SK-N-SH (cell line): ENCODE measurements at regions not wholly inside any gene's neighbourhood (a gene's known extent, or its start where the extent isn't known, plus 50 kb on each side); places are given as distances from the start of the nearest gene placed in this dataset.

Source experiments
- CTCF ChIA-PET: fragments of 300-600, 350-600 bp; formaldehyde crosslinking; extraction: SDS; loops from one replicate; lab custom pipeline; 2021; lab: Yijun Ruan, JAX
- POLR2A ChIA-PET: fragments of 350-600 bp; sonication (Branson Sonifier 250); formaldehyde crosslinking; extraction: SDS; loops from one replicate; lab custom pipeline; 2020; ENCODE audit warnings: antibody characterized with exemption, inconsistent platforms; lab: Yijun Ruan, JAX
- DNase-seq: peaks from one replicate; pipeline ENCODE4 v3.0.0; 2012
- H2AFZ ChIP-seq: fragments of 200-600 bp; sonication (generic); 2 replicates; pipeline ENCODE4 v1.8.1; 2016; ENCODE audit warnings: antibody characterized with exemption, mild to moderate bottlenecking, low read depth
- H3F3A ChIP-seq: fragments of 200-600 bp; sonication (generic); replicated peaks from 2 replicates; pipeline ENCODE3; 2016; ENCODE audit warnings: antibody characterized with exemption, mild to moderate bottlenecking; ENCODE audit not compliant: insufficient read depth
- H3K27ac ChIP-seq, 2 experiments: fragments of 200-500 bp in 1 of 2; fragments of 200-600 bp in 1 of 2; sonication (Bioruptor generic) in 1 of 2; sonication (generic), shearing (Covaris generic) in 1 of 2; 2 replicates each; pipeline versions ENCODE4 v1.5.1 to v1.6.1; 2014 to 2016; ENCODE audit warnings: low read depth in 2 of 2, inconsistent platforms in 1 of 2, low read length in 1 of 2, mild to moderate bottlenecking in 1 of 2, mixed read lengths in 1 of 2
- H3K27me3 ChIP-seq: fragments of 200-600 bp; sonication (generic), shearing (Covaris generic); 2 replicates; pipeline ENCODE4 v1.6.1; 2016; ENCODE audit warnings: mixed run types; ENCODE audit not compliant: insufficient read depth
- H3K36me3 ChIP-seq, 2 experiments: fragments of 200-500 bp in 1 of 2; fragments of 200-600 bp in 1 of 2; sonication (Bioruptor generic) in 1 of 2; sonication (generic) in 1 of 2; replicated peaks in 1 of 2; 2 replicates each; pipeline versions ENCODE3 to v1.5.1; 2014 to 2016; ENCODE audit warnings: low read length in 1 of 2, mild to moderate bottlenecking in 1 of 2; ENCODE audit not compliant: insufficient read depth in 2 of 2, control insufficient read depth in 1 of 2
- H3K4me1 ChIP-seq, 2 experiments: fragments of 200-500 bp in 1 of 2; fragments of 200-600 bp in 1 of 2; sonication (Bioruptor generic) in 1 of 2; sonication (generic), shearing (Covaris generic) in 1 of 2; 2 replicates each; pipeline versions ENCODE4 v1.5.1 to v1.6.1; 2014 to 2016; ENCODE audit warnings: low read depth in 1 of 2, low read length in 1 of 2, mixed run types in 1 of 2; ENCODE audit not compliant: insufficient read depth in 2 of 2, control insufficient read depth in 1 of 2
- H3K4me2 ChIP-seq: fragments of 200-600 bp; sonication (generic), shearing (Covaris generic); 2 replicates; pipeline ENCODE4 v1.6.1; 2017; ENCODE audit warnings: mixed run types
- H3K4me3 ChIP-seq, 2 experiments: fragments of 200-500 bp in 1 of 2; fragments of 200-600 bp in 1 of 2; sonication (Bioruptor generic) in 1 of 2; sonication (generic), shearing (Covaris generic) in 1 of 2; 2 replicates each; pipeline versions ENCODE4 v1.5.1 to v1.8.1; 2014 to 2016; ENCODE audit warnings: low read depth in 2 of 2, inconsistent platforms in 1 of 2, low read length in 1 of 2, mild to moderate bottlenecking in 1 of 2, mixed read lengths in 1 of 2, moderate library complexity in 1 of 2
- H3K79me2 ChIP-seq: fragments of 200-600 bp; sonication (generic); 2 replicates; pipeline ENCODE4 v1.8.1; 2017; ENCODE audit warnings: mild to moderate bottlenecking; ENCODE audit not compliant: insufficient read depth
- H3K9ac ChIP-seq: fragments of 200-600 bp; sonication (generic); 2 replicates; pipeline ENCODE4 v1.6.1; 2017; ENCODE audit warnings: mixed run types
- H3K9me2 ChIP-seq: fragments of 200-600 bp; sonication (generic); 2 replicates; pipeline ENCODE4 v1.6.1; 2017; ENCODE audit warnings: mixed run types
- H3K9me3 ChIP-seq: fragments of 200-600 bp; sonication (generic); 2 replicates; pipeline ENCODE4 v1.6.1; 2017; ENCODE audit warnings: mixed run types, mild to moderate bottlenecking, moderate library complexity
- H4K20me1 ChIP-seq: fragments of 200-600 bp; sonication (generic); 2 replicates; pipeline ENCODE4 v1.6.1; 2017; ENCODE audit warnings: mild to moderate bottlenecking, mixed run types; ENCODE audit not compliant: insufficient read depth
- CHD2 ChIP-seq: fragments of 150-350 bp; IDR thresholded peaks from 2 replicates; pipeline ENCODE4 v1.6.1; 2018; ENCODE audit warnings: low read length; ENCODE audit not compliant: partially characterized antibody
- FOSL2 ChIP-seq: IDR thresholded peaks from 2 replicates; pipeline ENCODE4 v1.4.0; 2012; ENCODE audit warnings: low read depth, mild to moderate bottlenecking, moderate library complexity, borderline replicate concordance
- FOXM1 ChIP-seq: IDR thresholded peaks from 2 replicates; pipeline ENCODE4 v1.4.0; 2012; ENCODE audit warnings: low read depth, mild to moderate bottlenecking
- GATA2 ChIP-seq: sonication (generic); formaldehyde crosslinking; IDR thresholded peaks from 2 replicates; pipeline ENCODE4 v1.5.0; 2020; ENCODE audit warnings: mild to moderate bottlenecking, missing genetic modification reagents
- IRF3 ChIP-seq: fragments of 150-350 bp; IDR thresholded peaks from 2 replicates; pipeline ENCODE4 v1.6.1; 2016; ENCODE audit warnings: mild to moderate bottlenecking, low read depth, low read length
- MXI1 ChIP-seq: IDR thresholded peaks from 2 replicates; pipeline ENCODE4 v1.6.1; 2012; ENCODE audit warnings: mild to moderate bottlenecking, low read depth, low read length, improper control_type of control experiment
- NFIC ChIP-seq: IDR thresholded peaks from 2 replicates; pipeline ENCODE4 v1.4.0; 2012; ENCODE audit warnings: borderline replicate concordance
- NRF1 ChIP-seq: IDR thresholded peaks from 2 replicates; pipeline ENCODE4 v1.6.1; 2012; ENCODE audit warnings: low read depth, mild to moderate bottlenecking, low read length
- RAD21 ChIP-seq: IDR thresholded peaks from 2 replicates; pipeline ENCODE4 v1.6.1; 2012; ENCODE audit warnings: mild to moderate bottlenecking, low read length
- RCOR1 ChIP-seq: fragments of 150-350 bp; IDR thresholded peaks from 2 replicates; pipeline ENCODE4 v1.6.1; 2017; ENCODE audit warnings: antibody characterized with exemption, low read length
- RFX5 ChIP-seq: IDR thresholded peaks from 2 replicates; pipeline ENCODE4 v1.6.1; 2012; ENCODE audit warnings: mild to moderate bottlenecking, improper control_type of control experiment, low read length
- SMC3 ChIP-seq: IDR thresholded peaks from 2 replicates; pipeline ENCODE4 v1.6.1; 2012; ENCODE audit warnings: low read depth, low read length, improper control_type of control experiment
- TCF12 ChIP-seq: IDR thresholded peaks from 2 replicates; pipeline ENCODE4 v1.4.0; 2012
- USF1 ChIP-seq: IDR thresholded peaks from 2 replicates; pipeline ENCODE4 v1.4.0; 2012; ENCODE audit warnings: low read depth, borderline replicate concordance
- USF2 ChIP-seq: fragments of 150-350 bp; IDR thresholded peaks from 2 replicates; pipeline ENCODE4 v1.6.1; 2017; ENCODE audit warnings: antibody characterized with exemption, low read length, low read depth, borderline replicate concordance
- YY1 ChIP-seq: IDR thresholded peaks from 2 replicates; pipeline ENCODE4 v1.4.0; 2012; ENCODE audit warnings: low read depth, mild to moderate bottlenecking
- ZBTB33 ChIP-seq: IDR thresholded peaks from 2 replicates; pipeline ENCODE4 v1.4.0; 2012; ENCODE audit warnings: low read depth, borderline replicate concordance
- WGBS: methylation state at CpG from one replicate; pipeline ENCODE4 v1.1.6; 2017; ENCODE audit warnings: low lambda C conversion rate; 5-methylcytosine and 5-hydroxymethylcytosine counted together

- no peaks in the 10 kb centered on the region for H3F3A ChIP-seq
- H3K4me2 ChIP-seq: no peak overlapping the region
- H3K9ac ChIP-seq: no peak overlapping the region
- peaks cover 7 to 25% of the 10 kb centered on the region in 2 experiments for H3K4me1 ChIP-seq
- ChIA-PET CTCF (interaction anchor here (1.0 kb wide), 1 partner anchor 20 kb away, joined by 3 read pairs; no protein-coding TSS in a partner anchor), POLR2A (no interaction called here)
- DNase-seq: no peak
- H3K9me3 ChIP-seq: no peaks in the 10 kb centered on the region; the same call in 1 of the 2 replicates
- no peaks in the 10 kb centered on the region for H3K27me3 ChIP-seq
- no peak overlapping the region for H3K4me3 ChIP-seq
- H3K9me2 ChIP-seq: no peaks in the 10 kb centered on the region
- no peaks in the 10 kb centered on the region for H3K36me3 ChIP-seq
- H2AFZ ChIP-seq: no peak overlapping the region
- no peak overlapping the region for H3K27ac ChIP-seq
- H3K79me2 ChIP-seq: no peaks in the 10 kb centered on the region
- TF ChIP-seq NFIC (no peak), SMC3 (no peak), MXI1 (no peak), RAD21 (no peak), FOXM1 (no peak), USF2 (no peak), USF1 (no peak), IRF3 (no peak), NRF1 (no peak), TCF12 (no peak), RCOR1 (no peak), YY1 (no peak), ZBTB33 (no peak), RFX5 (no peak), CHD2 (no peak), FOSL2 (no peak), GATA2 (CRISPR knock-in tag) (no peak)
- no peaks in the 10 kb centered on the region for H4K20me1 ChIP-seq
- 88% methylated on average over 8 of the region's 8 CpGs for whole genome bisulfite sequencing
Measured at GRCh38 chr15:70329179-70329578, 231.5 kb upstream of the TLE3 start.
